GM23248 (cell line): ENCODE measurements at regions not wholly inside any gene's neighbourhood (a gene's known extent, or its start where the extent isn't known, plus 50 kb on each side); places are given as distances from the start of the nearest gene placed in this dataset.

Source experiments
- DNase-seq: peaks from one replicate; pipeline ENCODE4 v3.0.0-alpha.2; 2015
- H2AFZ ChIP-seq: fragments of 200-600 bp; sonication (generic); 2 replicates; pipeline ENCODE4 v1.6.1; 2016; ENCODE audit warnings: antibody characterized with exemption
- H3F3A ChIP-seq: fragments of 200-600 bp; sonication (generic); 2 replicates; pipeline ENCODE4 v1.6.1; 2016; ENCODE audit warnings: mild to moderate bottlenecking, antibody characterized with exemption, mixed run types; ENCODE audit not compliant: insufficient read depth
- H3K27ac ChIP-seq: fragments of 200-600 bp; sonication (generic); 2 replicates; pipeline ENCODE4 v1.5.1; 2016; ENCODE audit warnings: mild to moderate bottlenecking
- H3K27me3 ChIP-seq: fragments of 200-600 bp; sonication (generic); replicated peaks from 2 replicates; pipeline ENCODE4 v1.6.1; 2016; ENCODE audit warnings: mild to moderate bottlenecking; ENCODE audit not compliant: insufficient read depth
- H3K36me3 ChIP-seq: fragments of 200-600 bp; sonication (generic); 2 replicates; pipeline ENCODE4 v1.6.1; 2016; ENCODE audit warnings: low read depth, mild to moderate bottlenecking
- H3K4me1 ChIP-seq: fragments of 200-600 bp; sonication (generic); 2 replicates; pipeline ENCODE4 v1.6.1; 2016; ENCODE audit warnings: mild to moderate bottlenecking; ENCODE audit not compliant: insufficient read depth
- H3K4me2 ChIP-seq: fragments of 200-600 bp; sonication (generic); one replicate; pipeline ENCODE4 v1.6.1; 2016; ENCODE audit warnings: mild to moderate bottlenecking; ENCODE audit not compliant: unreplicated experiment
- H3K4me3 ChIP-seq: fragments of 200-600 bp; sonication (generic); 2 replicates; pipeline ENCODE4 v1.5.1; 2016; ENCODE audit warnings: mild to moderate bottlenecking
- H3K79me2 ChIP-seq: fragments of 200-600 bp; sonication (generic); 2 replicates; pipeline ENCODE4 v1.6.1; 2016; ENCODE audit warnings: mild to moderate bottlenecking; ENCODE audit not compliant: insufficient read depth
- H3K9ac ChIP-seq: fragments of 200-600 bp; sonication (generic); 2 replicates; pipeline ENCODE4 v1.6.1; 2016; ENCODE audit warnings: mild to moderate bottlenecking
- H3K9me2 ChIP-seq: fragments of 200-600 bp; sonication (generic); 2 replicates; pipeline ENCODE4 v1.6.1; 2016; ENCODE audit warnings: mixed run types, mild to moderate bottlenecking, moderate library complexity; ENCODE audit not compliant: insufficient read depth
- H3K9me3 ChIP-seq: fragments of 200-600 bp; sonication (generic); one replicate; pipeline ENCODE4 v1.6.1; 2017; ENCODE audit warnings: low read depth
- H4K20me1 ChIP-seq: fragments of 200-600 bp; sonication (generic); 2 replicates; pipeline ENCODE4 v1.6.0; 2016; ENCODE audit not compliant: insufficient read depth
- EZH2 ChIP-seq: fragments of 200-600 bp; sonication (generic); IDR thresholded peaks from 2 replicates; pipeline ENCODE4 v1.6.1; 2018; ENCODE audit warnings: antibody characterized with exemption, mild to moderate bottlenecking; ENCODE audit not compliant: insufficient read depth, poor library complexity, severe bottlenecking
- EZH2phosphoT487 ChIP-seq: fragments of 200-600 bp; sonication (generic); IDR thresholded peaks from 2 replicates; pipeline ENCODE4 v1.6.1; 2018; ENCODE audit warnings: antibody characterized with exemption, moderate library complexity, mild to moderate bottlenecking, low read depth; ENCODE audit not compliant: insufficient read depth
- WGBS, 2 experiments: methylation state at CpG; one replicate each; pipeline ENCODE4 v1.1.6; 2015 to 2017; ENCODE audit warnings: low lambda C conversion rate in 2 of 2, low coverage in 1 of 2; ENCODE audit errors: missing lambda C conversion rate in 2 of 2; 5-methylcytosine and 5-hydroxymethylcytosine counted together
- in situ Hi-C: fragments of 300-500 bp; cut with MboI; formaldehyde crosslinking; loops from 2 replicates; pipeline ENCODE4 v1.15.0; 2020

- Histone ChIP-seq H2AFZ (peak overlapping the region; percentile 86), H3K4me1 (0 out of 2 replicates have a peak, but pooled peaks cover 6% of the 10 kb centered on the region), H3K79me2 (no peaks in the 10 kb centered on the region), H3F3A (peaks cover 10% of the 10 kb centered on the region; the same call in 1 of the 2 replicates), H3K9me2 (no peaks in the 10 kb centered on the region), H3K9ac (peak overlapping the region; percentile 87), H3K9me3 (no peaks in the 10 kb centered on the region), H3K4me2 (peak overlapping the region; percentile 94), H3K27me3 (no peaks in the 10 kb centered on the region), H4K20me1 (no peaks in the 10 kb centered on the region), H3K36me3 (no peaks in the 10 kb centered on the region), H3K4me3 (peak overlapping the region; percentile 81), H3K27ac (peak overlapping the region; percentile 81)
- WGBS, 2 experiments: 1 to 3% methylated on average over 42 to 43 of the region's 44 CpGs
- in situ Hi-C loops: loop anchor here (10.0 kb wide), 1 partner anchor 311 kb away; no protein-coding TSS in a partner anchor
- no peak for TF ChIP-seq EZH2phosphoT487
- TF ChIP-seq EZH2: no peak
- peak; percentile 78 for DNase-seq
Measured at GRCh38 chr6:105994118-105994590, 92.0 kb upstream of the PRDM1 start.

DNA sequence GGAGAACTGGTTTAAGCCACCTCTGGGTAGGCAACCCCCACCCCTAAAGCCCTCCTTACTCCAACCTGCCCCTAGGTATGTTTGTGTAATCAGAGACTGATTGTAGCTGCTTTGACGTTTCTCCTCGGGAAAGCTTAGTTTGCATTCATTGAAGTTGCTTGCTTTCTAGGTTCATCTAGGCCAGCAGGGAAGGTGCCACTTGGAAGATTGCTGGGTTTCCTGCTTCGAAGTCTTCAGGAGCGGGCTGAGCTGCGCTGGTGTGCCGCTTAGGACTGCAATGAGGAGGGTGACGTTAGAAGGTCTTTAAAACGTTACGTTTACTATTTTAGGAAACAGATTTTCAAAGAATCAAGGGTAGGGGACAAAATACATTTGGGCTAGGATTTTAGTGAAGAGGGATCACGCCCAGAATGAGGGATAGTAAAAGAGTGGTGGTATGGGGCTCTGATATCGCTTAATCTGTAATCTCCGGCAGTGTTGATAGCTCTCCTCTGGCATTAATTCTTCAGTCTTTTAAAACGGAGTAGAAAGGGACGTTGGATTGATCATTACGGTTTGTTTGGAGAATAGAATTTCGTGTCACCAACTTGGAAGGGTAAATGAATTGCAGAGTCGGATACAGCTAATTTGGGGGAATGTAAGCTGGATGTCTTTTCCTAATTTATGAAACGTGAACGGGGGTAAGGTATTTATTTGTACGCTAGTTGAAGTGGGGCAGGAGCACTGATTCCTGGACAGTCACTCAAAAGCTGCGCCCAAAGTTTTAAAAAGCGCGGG, 92.6 kb upstream of the PRDM1 start:
- H4K20me1 ChIP-seq: no peaks in the 10 kb centered on the region
- H3K9me2 ChIP-seq: no peaks in the 10 kb centered on the region
- no peaks in the 10 kb centered on the region for H3K9me3 ChIP-seq
- peak overlapping the region; percentile 87 for H3K9ac ChIP-seq
- no peak for DNase-seq
- TF ChIP-seq EZH2phosphoT487 (no peak), EZH2 (no peak)
- peak overlapping the region; percentile 86 for H2AFZ ChIP-seq
- H3K27ac ChIP-seq: peak overlapping the region; percentile 81; the same call in 1 of the 2 replicates
- no peaks in the 10 kb centered on the region for H3K36me3 ChIP-seq
- no peaks in the 10 kb centered on the region for H3K79me2 ChIP-seq
- peaks cover 17% of the 10 kb centered on the region for H3F3A ChIP-seq
- in situ Hi-C loops: loop anchor here (10.0 kb wide), 1 partner anchor 311 kb away; no protein-coding TSS in a partner anchor
- peaks cover 12% of the 10 kb centered on the region for H3K4me1 ChIP-seq
- H3K27me3 ChIP-seq: no peaks in the 10 kb centered on the region
- H3K4me2 ChIP-seq: peak overlapping the region; percentile 94
- WGBS, 2 experiments: 49% methylated on average over 23 of the region's 23 CpGs
- peak overlapping the region; percentile 81 for H3K4me3 ChIP-seq

DNA sequence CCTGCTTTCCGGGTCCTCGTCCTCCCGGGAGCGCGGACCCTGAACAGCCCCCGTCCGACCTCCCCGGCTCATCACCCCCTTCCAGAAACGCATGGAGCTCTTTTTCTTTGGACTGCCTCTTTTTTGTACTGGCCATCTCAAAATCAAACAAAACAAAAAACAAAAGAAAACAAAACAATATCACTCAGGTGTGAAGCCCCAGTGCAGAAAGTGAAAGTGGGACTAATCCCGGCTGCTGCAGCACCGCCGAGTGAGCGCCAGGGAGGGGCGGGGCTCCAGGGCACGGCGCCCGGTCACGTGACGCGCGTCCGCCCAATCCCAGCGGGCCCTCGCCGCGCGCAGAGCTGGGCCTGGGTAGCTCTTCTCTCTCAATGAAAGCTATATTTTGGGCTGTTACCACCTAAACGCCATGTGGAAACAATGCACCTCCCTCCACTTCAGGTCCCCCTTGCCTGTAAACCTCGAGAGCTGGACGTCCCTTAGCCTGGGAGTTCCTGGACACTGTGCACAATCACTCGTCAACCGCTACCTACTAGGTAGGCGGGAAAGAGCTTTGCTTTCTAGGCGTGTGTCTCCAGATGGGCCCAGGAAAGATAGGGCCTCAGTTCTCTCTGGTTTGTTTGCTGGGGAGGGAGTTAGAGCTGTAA, 93.7 kb upstream of the PRDM1 start:
- Histone ChIP-seq H3K4me2 (peak overlapping the region; percentile 89), H2AFZ (peak overlapping the region; percentile 99), H3K27me3 (no peaks in the 10 kb centered on the region), H3K4me3 (peak overlapping the region; percentile 92), H3K9me3 (no peaks in the 10 kb centered on the region), H3K9me2 (no peaks in the 10 kb centered on the region), H3K79me2 (no peaks in the 10 kb centered on the region), H3K4me1 (peaks cover 23% of the 10 kb centered on the region), H3K9ac (peak overlapping the region; percentile 75), H3K27ac (no peak overlapping the region), H3F3A (peaks cover 27% of the 10 kb centered on the region), H3K36me3 (no peaks in the 10 kb centered on the region), H4K20me1 (no peaks in the 10 kb centered on the region)
- in situ Hi-C loops: loop anchor here (10.0 kb wide), 1 partner anchor 312 kb away; no protein-coding TSS in a partner anchor
- 9% methylated on average over 31 to 34 of the region's 34 CpGs for WGBS, 2 experiments
- no peak for TF ChIP-seq EZH2
- no peak for TF ChIP-seq EZH2phosphoT487
- peak; percentile 86 for DNase-seq

DNA sequence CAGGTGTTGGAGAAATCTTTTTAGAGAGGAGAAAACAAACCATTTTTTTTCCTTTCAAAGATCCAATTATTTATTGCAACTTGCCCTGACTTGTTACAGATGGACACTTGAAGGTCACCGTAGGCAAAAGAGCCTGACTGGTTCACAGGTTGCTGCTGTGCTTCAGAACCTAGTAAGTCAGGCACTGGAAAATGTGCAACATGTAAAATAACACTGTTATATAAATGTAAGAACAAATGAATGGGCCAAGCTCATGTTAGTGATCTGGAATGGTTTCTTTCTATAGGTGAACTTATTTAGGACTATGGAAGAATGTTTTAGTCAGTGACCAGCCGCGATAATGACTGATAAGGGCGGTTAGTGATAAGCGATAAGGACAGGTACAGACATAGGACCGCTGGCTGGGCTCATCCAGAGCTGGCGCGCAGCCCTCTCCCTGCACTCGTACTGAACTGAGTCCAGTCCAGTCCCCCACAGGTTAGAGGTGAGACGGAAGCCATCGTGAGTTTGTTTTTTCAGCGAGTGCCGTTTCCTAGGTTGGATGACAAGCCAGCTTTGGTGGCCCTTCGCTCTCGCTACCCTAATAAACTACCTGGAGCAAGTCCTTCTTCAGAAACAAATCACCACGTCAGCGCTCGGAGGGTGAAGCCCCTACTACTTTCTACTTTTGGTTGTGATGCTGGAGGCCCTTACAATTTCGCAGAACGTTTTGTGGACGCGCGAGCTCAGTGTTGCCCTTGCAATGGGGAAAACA, 94.4 kb upstream of the PRDM1 start:
- no peaks in the 10 kb centered on the region for H3K36me3 ChIP-seq
- no peaks in the 10 kb centered on the region for H3K79me2 ChIP-seq
- H3K9ac ChIP-seq: peak overlapping the region; percentile 75
- TF ChIP-seq EZH2 (no peak), EZH2phosphoT487 (no peak)
- WGBS, 2 experiments: 16 to 17% methylated on average over 23 of the region's 23 CpGs
- no peaks in the 10 kb centered on the region for H3K9me2 ChIP-seq
- peak overlapping the region; percentile 89 for H3K4me2 ChIP-seq
- H4K20me1 ChIP-seq: no peaks in the 10 kb centered on the region
- H3K9me3 ChIP-seq: no peaks in the 10 kb centered on the region
- in situ Hi-C loops: loop anchor here (10.0 kb wide), 1 partner anchor 313 kb away; no protein-coding TSS in a partner anchor
- peaks cover 30% of the 10 kb centered on the region for H3K4me1 ChIP-seq
- peaks cover 34% of the 10 kb centered on the region for H3F3A ChIP-seq
- DNase-seq: peak; percentile 21
- peak overlapping the region; percentile 92 for H3K4me3 ChIP-seq
- H2AFZ ChIP-seq: peak overlapping the region; percentile 99
- no peaks in the 10 kb centered on the region for H3K27me3 ChIP-seq
- no peak overlapping the region for H3K27ac ChIP-seq
